ENCODE measurements at regions not wholly inside any gene's neighbourhood (a gene's known extent, or its start where the extent isn't known, plus 50 kb on each side); places are given as distances from the start of the nearest gene placed in this dataset.

DNA sequence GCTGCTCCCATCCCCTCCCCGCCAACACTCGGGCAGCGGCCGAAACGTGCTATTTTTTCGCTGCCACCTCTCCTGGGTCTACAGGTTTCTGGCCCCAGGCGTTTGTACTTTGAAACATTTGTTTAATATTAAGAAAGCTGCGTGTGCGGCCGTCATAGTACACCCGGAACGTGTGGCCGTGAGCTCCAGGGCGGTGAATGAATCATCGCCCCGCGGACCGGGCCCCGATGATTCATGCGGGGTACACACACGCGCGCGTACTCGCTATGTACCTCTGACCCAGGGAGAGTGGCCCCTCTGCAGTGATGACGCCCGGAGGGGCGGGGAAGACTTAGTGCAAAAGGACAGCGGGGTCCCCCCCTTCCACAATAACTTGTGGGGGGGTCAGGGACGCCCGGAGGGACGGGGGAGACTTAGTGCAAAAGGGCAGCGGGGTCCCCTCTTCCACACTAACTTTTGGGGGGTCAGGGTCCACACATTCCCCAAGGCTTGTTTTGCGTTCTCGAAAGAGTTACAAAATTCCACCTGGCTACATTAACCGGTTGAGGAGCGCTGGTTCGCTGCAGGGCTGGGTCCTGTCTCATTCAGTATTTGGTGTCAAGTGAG lies 56.5 kb upstream of the PCGF5 start:
- TF ChIP-seq POLR2AphosphoS5 (IDR thresholded peaks at IDR 0.05) (peak; percentile 52 to 80 (median 71)), POLR2A (IDR thresholded peaks at IDR 0.05) (peak in 1 of 2 donors; percentile 12)
- TF ChIP-seq, protein P1, sequence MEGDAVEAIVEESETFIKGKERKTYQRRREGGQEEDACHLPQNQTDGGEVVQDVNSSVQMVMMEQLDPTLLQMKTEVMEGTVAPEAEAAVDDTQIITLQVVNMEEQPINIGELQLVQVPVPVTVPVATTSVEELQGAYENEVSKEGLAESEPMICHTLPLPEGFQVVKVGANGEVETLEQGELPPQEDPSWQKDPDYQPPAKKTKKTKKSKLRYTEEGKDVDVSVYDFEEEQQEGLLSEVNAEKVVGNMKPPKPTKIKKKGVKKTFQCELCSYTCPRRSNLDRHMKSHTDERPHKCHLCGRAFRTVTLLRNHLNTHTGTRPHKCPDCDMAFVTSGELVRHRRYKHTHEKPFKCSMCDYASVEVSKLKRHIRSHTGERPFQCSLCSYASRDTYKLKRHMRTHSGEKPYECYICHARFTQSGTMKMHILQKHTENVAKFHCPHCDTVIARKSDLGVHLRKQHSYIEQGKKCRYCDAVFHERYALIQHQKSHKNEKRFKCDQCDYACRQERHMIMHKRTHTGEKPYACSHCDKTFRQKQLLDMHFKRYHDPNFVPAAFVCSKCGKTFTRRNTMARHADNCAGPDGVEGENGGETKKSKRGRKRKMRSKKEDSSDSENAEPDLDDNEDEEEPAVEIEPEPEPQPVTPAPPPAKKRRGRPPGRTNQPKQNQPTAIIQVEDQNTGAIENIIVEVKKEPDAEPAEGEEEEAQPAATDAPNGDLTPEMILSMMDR (IDR thresholded peaks at IDR 0.05) = no peak

Data from sigmoid colon (tissue), 4 donors.